ENCODE measurements at regions not wholly inside any gene's neighbourhood (a gene's known extent, or its start where the extent isn't known, plus 50 kb on each side); places are given as distances from the start of the nearest gene placed in this dataset.

GRCh38 chr12:127268213-127268612, 998.8 kb upstream of the TMEM132C start:
- no peak overlapping the region for H3K4me2 ChIP-seq (ENCODE audit: control insufficient read depth, insufficient read depth)
- intact Hi-C loops (cut with micrococcal nuclease; ENCODE audit: unreplicated experiment), result no loop called here
- in situ Hi-C loops (cut with MboI), result no loop called here
- no peak overlapping the region for H3K9ac ChIP-seq (ENCODE audit: control insufficient read depth, insufficient read depth, low read length)
- ATAC-seq, result no peak
- no peaks in the 10 kb centered on the region for H3K27me3 ChIP-seq (replicated peaks in 1 of 2; ENCODE audit: control insufficient read depth in 2 of 2, insufficient read depth in 2 of 2, low read length in 1 of 2)
- no peaks in the 10 kb centered on the region for H3K79me2 ChIP-seq (ENCODE audit: control insufficient read depth, insufficient read depth, low read length)
- RAD21 ChIA-PET (ENCODE audit: unreplicated experiment), result no interaction called here
- SMC1A ChIA-PET (ENCODE audit: uncharacterized antibody, unreplicated experiment), result no interaction called here
- POLR2A ChIA-PET, result no interaction called here
- FAIRE-seq, result no peak
- CTCF ChIA-PET, result interaction anchor here (1.7 kb wide), 1 partner anchor 159 kb away, joined by 4 read pairs; no protein-coding TSS in a partner anchor
- no peaks in the 10 kb centered on the region for H3K4me1 ChIP-seq (ENCODE audit: control insufficient read depth, insufficient read depth, low read length)
- no peaks in the 10 kb centered on the region for H4K20me1 ChIP-seq (ENCODE audit: control insufficient read depth, insufficient read depth)
- no TSS peak for BruUV-seq (replicated peaks)
- H3K9me3 ChIP-seq (replicated peaks; ENCODE audit: control insufficient read depth, insufficient read depth, low read length), result no peaks in the 10 kb centered on the region
- no peak overlapping the region for H3K4me3 ChIP-seq
- H3K27ac ChIP-seq (ENCODE audit: control insufficient read depth, insufficient read depth), result no peak overlapping the region
- DNase-seq (ENCODE audit: low read depth, low spot score), result no peak
- no peak overlapping the region for H2AFZ ChIP-seq (ENCODE audit: control insufficient read depth, low read depth, low read length)
- H3K36me3 ChIP-seq (ENCODE audit: control insufficient read depth in 2 of 2, insufficient read depth in 2 of 2, low read length in 1 of 2), result no peaks in the 10 kb centered on the region
- TF ChIP-seq NR2F1 (conservative IDR thresholded peaks at IDR 0.05) (no peak), NFIC (IDR thresholded peaks at IDR 0.05; ENCODE audit: low read depth, low read length) (no peak), MEF2A (IDR thresholded peaks at IDR 0.05; ENCODE audit: insufficient read depth, low read depth, low read length) (no peak)
- TF ChIP-seq, protein P1, sequence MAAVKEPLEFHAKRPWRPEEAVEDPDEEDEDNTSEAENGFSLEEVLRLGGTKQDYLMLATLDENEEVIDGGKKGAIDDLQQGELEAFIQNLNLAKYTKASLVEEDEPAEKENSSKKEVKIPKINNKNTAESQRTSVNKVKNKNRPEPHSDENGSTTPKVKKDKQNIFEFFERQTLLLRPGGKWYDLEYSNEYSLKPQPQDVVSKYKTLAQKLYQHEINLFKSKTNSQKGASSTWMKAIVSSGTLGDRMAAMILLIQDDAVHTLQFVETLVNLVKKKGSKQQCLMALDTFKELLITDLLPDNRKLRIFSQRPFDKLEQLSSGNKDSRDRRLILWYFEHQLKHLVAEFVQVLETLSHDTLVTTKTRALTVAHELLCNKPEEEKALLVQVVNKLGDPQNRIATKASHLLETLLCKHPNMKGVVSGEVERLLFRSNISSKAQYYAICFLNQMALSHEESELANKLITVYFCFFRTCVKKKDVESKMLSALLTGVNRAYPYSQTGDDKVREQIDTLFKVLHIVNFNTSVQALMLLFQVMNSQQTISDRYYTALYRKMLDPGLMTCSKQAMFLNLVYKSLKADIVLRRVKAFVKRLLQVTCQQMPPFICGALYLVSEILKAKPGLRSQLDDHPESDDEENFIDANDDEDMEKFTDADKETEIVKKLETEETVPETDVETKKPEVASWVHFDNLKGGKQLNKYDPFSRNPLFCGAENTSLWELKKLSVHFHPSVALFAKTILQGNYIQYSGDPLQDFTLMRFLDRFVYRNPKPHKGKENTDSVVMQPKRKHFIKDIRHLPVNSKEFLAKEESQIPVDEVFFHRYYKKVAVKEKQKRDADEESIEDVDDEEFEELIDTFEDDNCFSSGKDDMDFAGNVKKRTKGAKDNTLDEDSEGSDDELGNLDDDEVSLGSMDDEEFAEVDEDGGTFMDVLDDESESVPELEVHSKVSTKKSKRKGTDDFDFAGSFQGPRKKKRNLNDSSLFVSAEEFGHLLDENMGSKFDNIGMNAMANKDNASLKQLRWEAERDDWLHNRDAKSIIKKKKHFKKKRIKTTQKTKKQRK (IDR thresholded peaks at IDR 0.05; ENCODE audit: low read depth, low read length), result no peak
- 34% methylated on average over 8 of the region's 8 CpGs for WGBS (ENCODE audit: insufficient coverage, insufficient replicate concordance, low lambda C conversion rate, missing lambda C conversion rate)
